HAP-1 (cell line): ENCODE measurements at regions not wholly inside any gene's neighbourhood (a gene's known extent, or its start where the extent isn't known, plus 50 kb on each side); places are given as distances from the start of the nearest gene placed in this dataset.

Source experiments
- DNase-seq, 2 experiments: peaks; one replicate each; pipeline ENCODE4 v3.0.0-alpha.2; 2016 to 2020; ENCODE audit warnings: low spot score in 2 of 2
- H3K27me3 ChIP-seq: fragments of 250-450 bp; sonication (Bioruptor Pico); 2 replicates; pipeline ENCODE4 v1.5.1; 2020; ENCODE audit warnings: low read depth, mild to moderate bottlenecking, moderate library complexity
- H3K36me3 ChIP-seq: fragments of 250-450 bp; sonication (Bioruptor Pico); replicated peaks from 2 replicates; pipeline ENCODE4 v1.5.1; 2020; ENCODE audit warnings: mild to moderate bottlenecking
- H3K4me1 ChIP-seq: fragments of 250-450 bp; sonication (Bioruptor Pico); 2 replicates; pipeline ENCODE4 v1.5.1; 2020; ENCODE audit warnings: mild to moderate bottlenecking
- H3K4me3 ChIP-seq: fragments of 250-450 bp; sonication (Bioruptor Pico); 2 replicates; pipeline ENCODE4 v1.5.1; 2020; ENCODE audit warnings: mild to moderate bottlenecking, moderate library complexity
- H3K9me3 ChIP-seq: fragments of 250-450 bp; sonication (Bioruptor Pico); 2 replicates; pipeline ENCODE4 v1.5.1; 2020; ENCODE audit warnings: mild to moderate bottlenecking, moderate library complexity
- in situ Hi-C: fragments of 300-500 bp; cut with MboI; formaldehyde crosslinking; loops from 3 replicates; pipeline ENCODE4 v1.14.3; 2020; ENCODE audit warnings: low sequenced_read_pairs, inconsistent platforms, mixed read lengths

GRCh38 chr7:155210356-155210755, 87.3 kb upstream of the INSIG1 start:
- H3K27me3 ChIP-seq = no peaks in the 10 kb centered on the region
- no peak for DNase-seq
- no peaks in the 10 kb centered on the region for H3K9me3 ChIP-seq
- H3K4me3 ChIP-seq = no peak overlapping the region
- H3K4me1 ChIP-seq = peaks cover 5% of the 10 kb centered on the region; the same call in 1 of the 2 replicates
- no peaks in the 10 kb centered on the region for H3K36me3 ChIP-seq
- in situ Hi-C loops = no loop called here

DNA sequence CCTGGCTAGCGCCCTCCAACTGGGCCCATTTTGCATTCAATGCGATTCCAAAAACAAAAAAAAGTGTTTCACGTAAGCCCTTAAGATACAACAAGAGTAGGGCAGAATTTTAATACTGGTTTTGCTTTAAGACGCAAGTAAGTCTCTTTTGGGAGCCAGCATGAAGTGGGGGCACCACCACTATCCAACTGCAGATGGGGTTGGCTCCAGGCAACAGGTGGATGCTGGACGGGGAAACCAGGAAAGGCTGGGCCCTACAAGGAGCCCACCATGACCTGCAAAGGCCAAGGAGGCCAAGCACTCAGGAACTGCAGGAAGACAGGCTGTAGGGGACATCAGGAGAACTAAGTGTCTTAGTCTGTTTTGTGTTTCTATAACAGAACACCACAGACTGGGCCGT, 86.5 kb upstream of the INSIG1 start:
- H3K27me3 ChIP-seq = no peaks in the 10 kb centered on the region
- no peaks in the 10 kb centered on the region for H3K36me3 ChIP-seq
- DNase-seq = no peak
- H3K4me3 ChIP-seq = no peak overlapping the region
- in situ Hi-C loops = no loop called here
- H3K9me3 ChIP-seq = no peaks in the 10 kb centered on the region
- H3K4me1 ChIP-seq = no peaks in the 10 kb centered on the region

- H3K4me1 ChIP-seq = no peaks in the 10 kb centered on the region
- no peaks in the 10 kb centered on the region for H3K9me3 ChIP-seq
- H3K36me3 ChIP-seq = no peaks in the 10 kb centered on the region
- H3K4me3 ChIP-seq = no peak overlapping the region
- no peaks in the 10 kb centered on the region for H3K27me3 ChIP-seq
- in situ Hi-C loops = no loop called here
- no peak for DNase-seq
These were observed 85.9 kb upstream of the INSIG1 start for GRCh38 chr7:155211761-155212160.

GRCh38 chr7:155212301-155213015, 85.2 kb upstream of the INSIG1 start:
- H3K4me3 ChIP-seq = no peak overlapping the region
- in situ Hi-C loops = no loop called here
- H3K27me3 ChIP-seq = no peaks in the 10 kb centered on the region
- no peaks in the 10 kb centered on the region for H3K9me3 ChIP-seq
- DNase-seq = no peak
- no peaks in the 10 kb centered on the region for H3K4me1 ChIP-seq
- no peaks in the 10 kb centered on the region for H3K36me3 ChIP-seq

DNA sequence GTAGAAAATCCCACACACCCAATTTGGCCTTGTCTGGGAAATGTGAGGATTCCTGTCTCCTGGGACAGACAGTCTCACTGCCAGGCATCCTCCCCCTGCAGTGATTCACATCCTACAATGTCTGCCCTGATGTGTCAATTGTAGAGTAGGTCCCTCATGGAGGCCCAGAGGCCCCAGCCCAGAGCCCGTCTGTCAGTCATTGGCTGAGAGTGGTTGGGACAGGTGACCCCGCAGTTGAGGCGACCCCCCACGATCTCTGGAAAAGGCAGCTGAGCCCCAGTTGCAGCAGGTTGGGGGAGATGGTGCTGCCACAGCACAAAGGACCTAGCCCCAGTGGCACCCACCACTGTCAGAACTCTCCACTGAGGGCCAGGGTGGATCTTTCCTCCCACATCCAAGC, 84.3 kb upstream of the INSIG1 start:
- no peaks in the 10 kb centered on the region for H3K4me1 ChIP-seq
- no peak for DNase-seq
- H3K9me3 ChIP-seq = no peaks in the 10 kb centered on the region
- H3K27me3 ChIP-seq = no peaks in the 10 kb centered on the region
- no peak overlapping the region for H3K4me3 ChIP-seq
- no peaks in the 10 kb centered on the region for H3K36me3 ChIP-seq
- in situ Hi-C loops = no loop called here

GRCh38 chr7:155213955-155214740, 83.5 kb upstream of the INSIG1 start:
- no peak for DNase-seq
- Histone ChIP-seq H3K36me3 (no peaks in the 10 kb centered on the region), H3K4me3 (no peak overlapping the region), H3K4me1 (no peaks in the 10 kb centered on the region), H3K27me3 (no peaks in the 10 kb centered on the region), H3K9me3 (no peaks in the 10 kb centered on the region)
- in situ Hi-C loops = no loop called here

DNA sequence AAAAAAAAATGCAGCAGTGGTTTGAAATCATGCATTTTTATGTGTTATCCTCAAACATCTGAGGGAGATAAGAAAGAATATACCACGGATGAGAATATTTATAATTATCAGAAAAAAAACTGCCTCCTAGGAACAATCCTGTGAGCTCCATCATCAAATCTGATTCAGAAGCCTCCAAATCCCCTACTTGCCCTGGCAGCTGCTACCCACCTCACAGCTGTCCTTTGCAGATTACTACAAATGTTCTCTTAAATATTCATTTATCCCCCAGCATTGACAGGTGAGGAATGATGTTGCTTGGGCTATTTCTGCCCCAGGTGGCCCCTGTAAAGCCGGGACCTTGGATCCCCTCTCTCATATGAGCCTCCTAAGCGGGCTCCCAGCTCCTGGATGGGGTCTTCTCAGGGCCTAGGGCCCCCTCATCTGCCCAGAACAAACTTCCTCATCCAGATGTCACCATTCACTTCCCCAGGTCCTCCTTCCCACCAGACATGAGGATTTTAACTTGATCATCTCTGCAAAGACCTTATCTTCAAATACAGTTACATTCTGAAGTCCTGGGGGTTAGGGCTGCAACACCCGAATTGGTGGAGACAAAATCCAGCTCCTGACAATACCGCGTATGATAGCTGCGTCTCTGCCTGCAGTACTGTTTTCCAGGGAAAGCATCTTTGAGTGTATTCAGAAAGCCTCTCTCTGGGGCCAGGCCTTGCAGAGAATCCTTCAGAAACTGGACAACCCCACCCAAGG, 81.9 kb upstream of the INSIG1 start:
- Histone ChIP-seq H3K36me3 (no peaks in the 10 kb centered on the region), H3K4me1 (no peaks in the 10 kb centered on the region), H3K4me3 (no peak overlapping the region), H3K9me3 (no peaks in the 10 kb centered on the region), H3K27me3 (no peaks in the 10 kb centered on the region)
- no peak for DNase-seq
- in situ Hi-C loops = no loop called here

- no peaks in the 10 kb centered on the region for H3K4me1 ChIP-seq
- peak in 1 of 2 experiments; percentile 25 for DNase-seq
- H3K4me3 ChIP-seq = no peak overlapping the region
- H3K36me3 ChIP-seq = no peaks in the 10 kb centered on the region
- no peaks in the 10 kb centered on the region for H3K9me3 ChIP-seq
- in situ Hi-C loops = no loop called here
- H3K27me3 ChIP-seq = no peaks in the 10 kb centered on the region
These were observed 81.0 kb upstream of the INSIG1 start for GRCh38 chr7:155216475-155217272.

DNA sequence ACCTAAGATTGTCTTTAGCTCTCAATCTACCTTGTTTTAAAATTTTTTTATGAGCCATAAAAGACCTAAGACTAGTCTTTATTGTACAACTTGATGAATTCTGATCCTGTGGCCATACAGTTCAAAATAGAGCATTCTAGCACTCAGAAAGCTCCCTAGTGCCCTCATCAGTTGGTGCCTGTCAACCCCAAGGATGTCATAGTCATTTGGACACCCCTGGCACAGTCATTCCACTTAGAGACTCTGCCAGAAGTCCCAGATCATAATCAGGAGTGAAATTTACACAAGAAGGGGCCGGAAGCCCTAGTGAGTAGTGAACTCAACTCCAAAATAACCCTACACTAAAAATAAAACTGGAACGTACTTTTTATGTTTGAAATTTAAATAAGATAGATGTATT, 80.0 kb upstream of the INSIG1 start:
- Histone ChIP-seq H3K36me3 (no peaks in the 10 kb centered on the region), H3K9me3 (no peaks in the 10 kb centered on the region), H3K27me3 (no peaks in the 10 kb centered on the region), H3K4me3 (no peak overlapping the region), H3K4me1 (no peaks in the 10 kb centered on the region)
- no peak for DNase-seq
- in situ Hi-C loops = no loop called here

GRCh38 chr7:155218276-155219153, 79.2 kb upstream of the INSIG1 start:
- Histone ChIP-seq H3K36me3 (no peaks in the 10 kb centered on the region), H3K4me3 (no peak overlapping the region), H3K9me3 (no peaks in the 10 kb centered on the region), H3K27me3 (no peaks in the 10 kb centered on the region), H3K4me1 (no peaks in the 10 kb centered on the region)
- in situ Hi-C loops = no loop called here
- no peak for DNase-seq

DNA sequence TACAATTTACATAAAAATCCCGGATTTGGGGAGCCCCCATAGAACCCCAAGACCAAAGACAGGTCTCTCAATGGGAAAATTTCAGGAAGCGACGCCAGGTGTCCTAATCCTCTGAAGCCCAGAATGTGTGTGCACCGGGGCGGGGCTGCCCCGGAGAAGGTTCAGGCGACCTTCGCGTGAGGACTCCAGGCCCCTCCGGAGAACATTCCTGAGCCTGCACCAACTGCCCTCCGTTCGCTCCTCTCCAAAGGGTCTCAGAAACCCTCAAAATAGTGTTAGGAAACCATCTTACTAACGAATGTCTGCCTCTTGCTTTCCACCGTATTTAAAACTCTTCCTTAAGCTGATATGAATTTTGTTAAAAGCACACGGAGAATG, 78.5 kb upstream of the INSIG1 start:
- Histone ChIP-seq H3K27me3 (no peaks in the 10 kb centered on the region), H3K4me1 (no peaks in the 10 kb centered on the region), H3K36me3 (no peaks in the 10 kb centered on the region), H3K9me3 (no peaks in the 10 kb centered on the region), H3K4me3 (no peak overlapping the region)
- DNase-seq = no peak
- in situ Hi-C loops = no loop called here

- no peak overlapping the region for H3K4me3 ChIP-seq
- H3K27me3 ChIP-seq = no peaks in the 10 kb centered on the region
- no peak for DNase-seq
- no peaks in the 10 kb centered on the region for H3K4me1 ChIP-seq
- no peaks in the 10 kb centered on the region for H3K9me3 ChIP-seq
- H3K36me3 ChIP-seq = no peaks in the 10 kb centered on the region
- in situ Hi-C loops = no loop called here
These were observed 77.5 kb upstream of the INSIG1 start for GRCh38 chr7:155219947-155220769.
